Caco-2 (cell line): ENCODE measurements at regions not wholly inside any gene's neighbourhood (a gene's known extent, or its start where the extent isn't known, plus 50 kb on each side); places are given as distances from the start of the nearest gene placed in this dataset.
"Not testable (repeated sequence)": the region's sequence is repeated elsewhere in the genome, so short reads cannot be mapped to it uniquely, and the experiment has no call there.

Experiments used
- BruUV-seq: library from RNA; stranded (reverse); fragments of 400-500 nt; replicated peaks from 2 replicates; lab custom pipeline; 2021; lab: Mats Ljungman, UMichigan
- CTCF ChIA-PET: fragments of 300-600 bp; sonication (Branson Sonifier 250); formaldehyde crosslinking; loops from one replicate; lab custom pipeline; 2022; ENCODE audit warnings: antibody characterized with exemption; lab: Charles Lee
- POLR2A ChIA-PET: fragments of 300-600 bp; sonication (Branson Sonifier 250); formaldehyde crosslinking; loops from one replicate; lab custom pipeline; 2022; ENCODE audit warnings: antibody characterized with exemption; lab: Charles Lee
- DNase-seq, 2 experiments: peaks; one replicate each; pipeline versions ENCODE4 v3.0.0 to v3.0.0-alpha.2; 2020 to 2022
- H3K27me3 ChIP-seq: replicated peaks from 2 replicates; pipeline ENCODE4 v1.6.0; 2011; ENCODE audit warnings: low read length; ENCODE audit not compliant: control insufficient read depth, insufficient read depth
- H3K36me3 ChIP-seq: 2 replicates; pipeline ENCODE4 v1.5.1; 2011; ENCODE audit warnings: low read length; ENCODE audit not compliant: control insufficient read depth, insufficient read depth
- H3K4me1 ChIP-seq: fragments of 250-450 bp; sonication (Bioruptor Pico); 2 replicates; pipeline ENCODE4 v1.5.1; 2020; ENCODE audit warnings: mild to moderate bottlenecking
- H3K4me3 ChIP-seq: 2 replicates; pipeline ENCODE4 v1.5.1; 2011; ENCODE audit warnings: low read depth, mild to moderate bottlenecking, control low read depth, low read length
- H3K9me3 ChIP-seq: fragments of 250-450 bp; sonication (Bioruptor Pico); 2 replicates; pipeline ENCODE4 v1.5.1; 2020; ENCODE audit warnings: mild to moderate bottlenecking, moderate library complexity
- H3K27ac Mint-ChIP-seq: one replicate; pipeline ENCODE4 v1.8.0; 2022; ENCODE audit warnings: mixed read lengths; ENCODE audit not compliant: unreplicated experiment
- H3K27me3 Mint-ChIP-seq: one replicate; pipeline ENCODE4 v1.8.0; 2022; ENCODE audit warnings: mixed read lengths; ENCODE audit not compliant: insufficient read depth, unreplicated experiment
- H3K36me3 Mint-ChIP-seq: one replicate; pipeline ENCODE4 v1.8.0; 2022; ENCODE audit warnings: mild to moderate bottlenecking, mixed read lengths; ENCODE audit not compliant: insufficient read depth, unreplicated experiment
- H3K4me1 Mint-ChIP-seq: one replicate; pipeline ENCODE4 v1.8.0; 2022; ENCODE audit warnings: low read depth, mixed read lengths; ENCODE audit not compliant: unreplicated experiment
- H3K4me3 Mint-ChIP-seq: one replicate; pipeline ENCODE4 v1.8.0; 2022; ENCODE audit warnings: mild to moderate bottlenecking, moderate library complexity, mixed read lengths; ENCODE audit not compliant: unreplicated experiment
- H3K9me3 Mint-ChIP-seq: one replicate; pipeline ENCODE4 v1.8.0; 2022; ENCODE audit warnings: mixed read lengths; ENCODE audit not compliant: unreplicated experiment
- intact Hi-C: fragments of 100-400 bp; cut with micrococcal nuclease; formaldehyde crosslinking; loops from one replicate; pipeline ENCODE4 v1.10.0; 2022; ENCODE audit not compliant: unreplicated experiment
- TF ChIP-seq, protein P1 (sequence below), 2 experiments: fragments of 200-600 bp in 1 of 2; IDR thresholded peaks; 1 replicate in 1 of 2; 2 replicates in 1 of 2; pipeline versions ENCODE4 v1.5.1 to v1.8.0; 2011 to 2022; ENCODE audit warnings: antibody characterized with exemption in 1 of 2, control low read depth in 1 of 2, inconsistent platforms in 1 of 2, low read depth in 1 of 2, low read length in 1 of 2, mild to moderate bottlenecking in 1 of 2, moderate library complexity in 1 of 2; ENCODE audit not compliant: insufficient read depth in 1 of 2, severe bottlenecking in 1 of 2, unreplicated experiment in 1 of 2

- H3K4me3 Mint-ChIP-seq, result no peak overlapping the region
- no peaks in the 10 kb centered on the region for H3K27me3 ChIP-seq
- no peaks in the 10 kb centered on the region for H3K36me3 ChIP-seq
- no peaks in the 10 kb centered on the region for H3K27me3 Mint-ChIP-seq
- intact Hi-C loops, result no loop called here
- BruUV-seq, result no TSS peak
- no peak for DNase-seq
- H3K4me1 Mint-ChIP-seq, result no peaks in the 10 kb centered on the region
- peaks cover 15% of the 10 kb centered on the region for H3K9me3 Mint-ChIP-seq
- peaks cover 6% of the 10 kb centered on the region for H3K36me3 Mint-ChIP-seq
- ChIA-PET CTCF (no interaction called here), POLR2A (no interaction called here)
- H3K27ac Mint-ChIP-seq, result no peak overlapping the region
- TF ChIP-seq, protein P1, sequence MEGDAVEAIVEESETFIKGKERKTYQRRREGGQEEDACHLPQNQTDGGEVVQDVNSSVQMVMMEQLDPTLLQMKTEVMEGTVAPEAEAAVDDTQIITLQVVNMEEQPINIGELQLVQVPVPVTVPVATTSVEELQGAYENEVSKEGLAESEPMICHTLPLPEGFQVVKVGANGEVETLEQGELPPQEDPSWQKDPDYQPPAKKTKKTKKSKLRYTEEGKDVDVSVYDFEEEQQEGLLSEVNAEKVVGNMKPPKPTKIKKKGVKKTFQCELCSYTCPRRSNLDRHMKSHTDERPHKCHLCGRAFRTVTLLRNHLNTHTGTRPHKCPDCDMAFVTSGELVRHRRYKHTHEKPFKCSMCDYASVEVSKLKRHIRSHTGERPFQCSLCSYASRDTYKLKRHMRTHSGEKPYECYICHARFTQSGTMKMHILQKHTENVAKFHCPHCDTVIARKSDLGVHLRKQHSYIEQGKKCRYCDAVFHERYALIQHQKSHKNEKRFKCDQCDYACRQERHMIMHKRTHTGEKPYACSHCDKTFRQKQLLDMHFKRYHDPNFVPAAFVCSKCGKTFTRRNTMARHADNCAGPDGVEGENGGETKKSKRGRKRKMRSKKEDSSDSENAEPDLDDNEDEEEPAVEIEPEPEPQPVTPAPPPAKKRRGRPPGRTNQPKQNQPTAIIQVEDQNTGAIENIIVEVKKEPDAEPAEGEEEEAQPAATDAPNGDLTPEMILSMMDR (IDR thresholded peaks at IDR 0.05; ENCODE audit: insufficient read depth in 1 of 2, low read depth in 1 of 2, low read length in 1 of 2, severe bottlenecking in 1 of 2, unreplicated experiment in 1 of 2), result no peak
- H3K4me3 ChIP-seq, result no peak overlapping the region
- 0 out of 2 replicates have a peak, but pooled peaks cover 4% of the 10 kb centered on the region for H3K4me1 ChIP-seq
- H3K9me3 ChIP-seq, result no peaks in the 10 kb centered on the region
Observed at GRCh38 chr10:130935897-130936550, 375.5 kb downstream of the TCERG1L start.

GRCh38 chr10:130936851-130937250 lies 374.7 kb downstream of the TCERG1L start:
- H3K9me3 ChIP-seq, result no peaks in the 10 kb centered on the region
- H3K36me3 Mint-ChIP-seq, result peaks cover 6% of the 10 kb centered on the region
- intact Hi-C loops, result no loop called here
- no peaks in the 10 kb centered on the region for H3K4me1 Mint-ChIP-seq
- POLR2A ChIA-PET, result no interaction called here
- no peak overlapping the region for H3K4me3 ChIP-seq
- H3K4me1 ChIP-seq, result 0 out of 2 replicates have a peak, but pooled peaks cover 4% of the 10 kb centered on the region
- H3K27me3 Mint-ChIP-seq, result no peaks in the 10 kb centered on the region
- no TSS peak for BruUV-seq
- H3K36me3 ChIP-seq, result no peaks in the 10 kb centered on the region
- H3K27ac Mint-ChIP-seq, result no peak overlapping the region
- CTCF ChIA-PET, result no interaction called here
- no peak for DNase-seq
- TF ChIP-seq, protein P1 (IDR thresholded peaks at IDR 0.05; ENCODE audit: insufficient read depth in 1 of 2, low read depth in 1 of 2, low read length in 1 of 2, severe bottlenecking in 1 of 2, unreplicated experiment in 1 of 2), result no peak
- peaks cover 8% of the 10 kb centered on the region for H3K9me3 Mint-ChIP-seq
- no peak overlapping the region for H3K4me3 Mint-ChIP-seq
- no peaks in the 10 kb centered on the region for H3K27me3 ChIP-seq

- H3K4me1 ChIP-seq, result 0 out of 2 replicates have a peak, but pooled peaks cover 4% of the 10 kb centered on the region
- no peak overlapping the region for H3K4me3 ChIP-seq
- H3K27ac Mint-ChIP-seq, result no peak overlapping the region
- ChIA-PET CTCF (no interaction called here), POLR2A (no interaction called here)
- TF ChIP-seq, protein P1 (IDR thresholded peaks at IDR 0.05; ENCODE audit: insufficient read depth in 1 of 2, low read depth in 1 of 2, low read length in 1 of 2, severe bottlenecking in 1 of 2, unreplicated experiment in 1 of 2), result no peak
- intact Hi-C loops, result no loop called here
- H3K9me3 ChIP-seq, result no peaks in the 10 kb centered on the region
- peaks cover 6% of the 10 kb centered on the region for H3K36me3 Mint-ChIP-seq
- peaks cover under 1% of the 10 kb centered on the region for H3K9me3 Mint-ChIP-seq
- H3K27me3 ChIP-seq, result no peaks in the 10 kb centered on the region
- no peaks in the 10 kb centered on the region for H3K36me3 ChIP-seq
- no peak for DNase-seq
- BruUV-seq, result no TSS peak
- no peaks in the 10 kb centered on the region for H3K4me1 Mint-ChIP-seq
- H3K4me3 Mint-ChIP-seq, result no peak overlapping the region
- no peaks in the 10 kb centered on the region for H3K27me3 Mint-ChIP-seq
Observed at GRCh38 chr10:130938051-130938450, 373.5 kb downstream of the TCERG1L start.

DNA sequence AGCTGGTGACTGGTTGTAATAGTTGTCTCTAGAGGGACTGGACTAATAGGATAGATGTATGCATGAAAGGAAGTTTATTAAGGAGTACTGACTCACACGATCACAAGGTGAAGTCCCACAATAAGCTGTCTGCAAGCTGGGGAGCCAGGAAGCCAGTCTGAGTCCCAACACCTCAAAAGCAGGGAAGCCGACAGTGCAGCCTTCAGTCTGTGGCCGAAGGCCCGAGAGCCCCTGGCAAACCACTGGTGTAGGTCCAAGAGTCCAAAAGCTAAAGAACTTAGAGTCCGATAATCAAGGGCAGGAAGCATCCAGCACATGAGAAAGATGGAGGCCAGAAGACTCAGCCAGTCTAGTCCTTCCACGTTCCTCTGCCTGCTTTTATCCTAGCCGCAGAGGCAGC lies 372.6 kb downstream of the TCERG1L start:
- H3K27ac Mint-ChIP-seq, H3K27me3 ChIP-seq, intact Hi-C loops, H3K4me3 ChIP-seq, H3K27me3 Mint-ChIP-seq, CTCF ChIA-PET, POLR2A ChIA-PET, H3K36me3 Mint-ChIP-seq, H3K4me3 Mint-ChIP-seq, H3K4me1 Mint-ChIP-seq, H3K36me3 ChIP-seq, H3K9me3 ChIP-seq, DNase-seq, H3K9me3 Mint-ChIP-seq, H3K4me1 ChIP-seq, BruUV-seq: not testable (repeated sequence)
